Natural killer cell (primary cell): ENCODE measurements at regions not wholly inside any gene's neighbourhood (a gene's known extent, or its start where the extent isn't known, plus 50 kb on each side); places are given as distances from the start of the nearest gene placed in this dataset.

Experiments
- ATAC-seq, 3 donors: fragments of 150-1000 bp in 2 of 3; fragments of 200-7000 bp in 1 of 3; cut with Tn5 transposase; 1 replicate in 1 of 3; 2 replicates in 2 of 3; pipeline ENCODE4 v1.10.0; 2021; ENCODE audit warnings: mild to moderate bottlenecking in 2 of 3, moderate library complexity in 2 of 3
- DNase-seq, 2 donors: peaks; one replicate each; pipeline versions ENCODE4 v3.0.0 to v3.0.0-alpha.2; 2013 to 2021; ENCODE audit warnings: mixed read lengths in 1 of 2
- H3K27ac ChIP-seq: one replicate; pipeline ENCODE4 v1.5.1; 2013; ENCODE audit warnings: mild to moderate bottlenecking, low read length
- H3K27me3 ChIP-seq: one replicate; pipeline ENCODE4 v1.6.1; 2013; ENCODE audit warnings: low read length; ENCODE audit not compliant: control insufficient read depth, insufficient read depth
- H3K36me3 ChIP-seq: one replicate; pipeline ENCODE4 v1.6.1; 2013; ENCODE audit warnings: low read length; ENCODE audit not compliant: control insufficient read depth, insufficient read depth
- H3K4me1 ChIP-seq: one replicate; pipeline ENCODE4 v1.6.1; 2013; ENCODE audit warnings: low read length; ENCODE audit not compliant: control insufficient read depth, insufficient read depth
- H3K4me3 ChIP-seq: one replicate; pipeline ENCODE4 v1.5.1; 2013; ENCODE audit warnings: low read length
- H3K9me3 ChIP-seq: one replicate; pipeline ENCODE4 v1.6.1; 2013; ENCODE audit warnings: low read length; ENCODE audit not compliant: control insufficient read depth, insufficient read depth
- H3K27ac Mint-ChIP-seq, 2 donors: one replicate each; pipeline ENCODE4 v1.8.0; 2022; ENCODE audit warnings: mild to moderate bottlenecking in 2 of 2, mixed read lengths in 2 of 2, moderate library complexity in 1 of 2
- H3K27me3 Mint-ChIP-seq, 2 donors: one replicate each; pipeline ENCODE4 v1.8.0; 2022; ENCODE audit warnings: low read depth in 2 of 2, mixed read lengths in 2 of 2
- H3K36me3 Mint-ChIP-seq: one replicate; pipeline ENCODE4 v1.8.0; 2022; ENCODE audit warnings: mixed read lengths
- H3K4me1 Mint-ChIP-seq, 2 donors: one replicate each; pipeline ENCODE4 v1.8.0; 2022; ENCODE audit warnings: mixed read lengths in 2 of 2
- H3K4me3 Mint-ChIP-seq: one replicate; pipeline ENCODE4 v1.8.0; 2022; ENCODE audit warnings: mild to moderate bottlenecking, moderate library complexity, mixed read lengths
- H3K9me3 Mint-ChIP-seq, 2 donors: one replicate each; pipeline ENCODE4 v1.8.0; 2022; ENCODE audit warnings: mixed read lengths in 2 of 2
- CTCF ChIP-seq: fragments of 200-600 bp; IDR thresholded peaks from one replicate; pipeline ENCODE4 v1.8.0; 2022; ENCODE audit warnings: antibody characterized with exemption
- WGBS: methylation state at CpG from one replicate; pipeline ENCODE4 v1.1.7; 2013; ENCODE audit warnings: missing lambda C conversion rate; ENCODE audit not compliant: insufficient coverage; 5-methylcytosine and 5-hydroxymethylcytosine counted together
- intact Hi-C: fragments of 100-400 bp; cut with micrococcal nuclease; formaldehyde crosslinking; loops from one replicate; pipeline ENCODE4 v1.14.2; 2022

- DNase-seq (no peak), ATAC-seq (no peak)
- no peaks in the 10 kb centered on the region for H3K27me3 ChIP-seq
- intact Hi-C loops, result no loop called here
- H3K4me3 ChIP-seq, result no peak overlapping the region
- no peaks in the 10 kb centered on the region for H3K27me3 Mint-ChIP-seq
- no peaks in the 10 kb centered on the region for H3K36me3 ChIP-seq
- H3K36me3 Mint-ChIP-seq, result no peaks in the 10 kb centered on the region
- H3K4me1 ChIP-seq, result no peaks in the 10 kb centered on the region
- H3K9me3 Mint-ChIP-seq, result peaks cover 9% of the 10 kb centered on the region in 2 donors
- H3K27ac ChIP-seq, result no peak overlapping the region
- H3K4me1 Mint-ChIP-seq, result no peaks in the 10 kb centered on the region
- H3K4me3 Mint-ChIP-seq, result no peak overlapping the region
- H3K9me3 ChIP-seq, result no peaks in the 10 kb centered on the region
- 79% methylated on average over 2 of the region's 3 CpGs for WGBS
- TF ChIP-seq CTCF, result no peak
- H3K27ac Mint-ChIP-seq, result no peak overlapping the region
Observed at GRCh38 chr7:113809581-113809980, 109.2 kb downstream of the PPP1R3A start.

GRCh38 chr7:113806633-113807327, 112.0 kb downstream of the PPP1R3A start:
- no peak for TF ChIP-seq CTCF
- Mint-ChIP-seq H3K36me3 (no peaks in the 10 kb centered on the region), H3K4me1 (no peaks in the 10 kb centered on the region), H3K27me3 (no peaks in the 10 kb centered on the region), H3K4me3 (no peak overlapping the region), H3K9me3 (peaks cover 11% of the 10 kb centered on the region in 2 donors), H3K27ac (no peak overlapping the region)
- H3K27me3 ChIP-seq, result no peaks in the 10 kb centered on the region
- DNase-seq, result no peak
- ATAC-seq, result no peak
- no peak overlapping the region for H3K4me3 ChIP-seq
- H3K36me3 ChIP-seq, result no peaks in the 10 kb centered on the region
- no peak overlapping the region for H3K27ac ChIP-seq
- WGBS, result 96% methylated on average over 4 of the region's 7 CpGs
- intact Hi-C loops, result no loop called here
- no peaks in the 10 kb centered on the region for H3K9me3 ChIP-seq
- no peaks in the 10 kb centered on the region for H3K4me1 ChIP-seq

GRCh38 chr7:113805976-113806375, 112.8 kb downstream of the PPP1R3A start:
- H3K9me3 ChIP-seq, result no peaks in the 10 kb centered on the region
- WGBS, result 70% methylated on average over 1 of the region's 1 CpG
- no peaks in the 10 kb centered on the region for H3K27me3 ChIP-seq
- intact Hi-C loops, result no loop called here
- H3K36me3 ChIP-seq, result no peaks in the 10 kb centered on the region
- Mint-ChIP-seq H3K27ac (no peak overlapping the region), H3K4me3 (no peak overlapping the region), H3K36me3 (no peaks in the 10 kb centered on the region), H3K9me3 (peaks cover 11 to 13% of the 10 kb centered on the region in 2 donors), H3K4me1 (no peaks in the 10 kb centered on the region), H3K27me3 (no peaks in the 10 kb centered on the region)
- TF ChIP-seq CTCF, result no peak
- H3K4me3 ChIP-seq, result no peak overlapping the region
- H3K4me1 ChIP-seq, result no peaks in the 10 kb centered on the region
- no peak for DNase-seq
- H3K27ac ChIP-seq, result no peak overlapping the region
- ATAC-seq, result no peak
